SK-N-SH treated with all-trans-retinoic acid at 6 μM for 48 hours (cell line): ENCODE measurements at regions not wholly inside any gene's neighbourhood (a gene's known extent, or its start where the extent isn't known, plus 50 kb on each side); places are given as distances from the start of the nearest gene placed in this dataset.

ENCODE experiments used
- BACH2 ChIP-seq: fragments of 250-450 bp; sonication (Bioruptor Pico); IDR thresholded peaks from 2 replicates; pipeline ENCODE4 v1.9.0; 2021; ENCODE audit warnings: mild to moderate bottlenecking, borderline replicate concordance
- CSDC2 ChIP-seq: fragments of 250-450 bp; sonication (Bioruptor Pico); IDR thresholded peaks from 2 replicates; pipeline ENCODE4 v1.5.0; 2020; ENCODE audit warnings: mild to moderate bottlenecking, moderate library complexity
- ESRRG ChIP-seq: fragments of 250-450 bp; sonication (Bioruptor Pico); IDR thresholded peaks from 2 replicates; pipeline ENCODE4 v1.6.1; 2021; ENCODE audit warnings: mild to moderate bottlenecking
- ISL1 ChIP-seq: fragments of 250-450 bp; sonication (Bioruptor Pico); IDR thresholded peaks from 2 replicates; pipeline ENCODE4 v2.1.2; 2022; ENCODE audit warnings: mild to moderate bottlenecking, moderate library complexity
- PPARA ChIP-seq: fragments of 250-450 bp; sonication (Bioruptor Pico); IDR thresholded peaks from 2 replicates; pipeline ENCODE4 v1.5.0; 2020; ENCODE audit warnings: mild to moderate bottlenecking, borderline replicate concordance
- RARB ChIP-seq: fragments of 250-450 bp; sonication (Bioruptor Pico); IDR thresholded peaks from 2 replicates; pipeline ENCODE4 v1.8.0; 2021; ENCODE audit warnings: mild to moderate bottlenecking, moderate library complexity
- SNAI2 ChIP-seq: fragments of 250-450 bp; sonication (Bioruptor Pico); IDR thresholded peaks from 2 replicates; pipeline ENCODE4 v1.5.0; 2020; ENCODE audit warnings: mild to moderate bottlenecking, moderate library complexity
- TOX ChIP-seq: fragments of 250-450 bp; sonication (Bioruptor Pico); IDR thresholded peaks from 2 replicates; pipeline ENCODE4 v1.8.0; 2021; ENCODE audit warnings: mild to moderate bottlenecking, moderate library complexity, borderline replicate concordance
- ZFP30 ChIP-seq: fragments of 450-650 bp; formaldehyde crosslinking; IDR thresholded peaks from 2 replicates; pipeline ENCODE4 v1.5.0; 2022; ENCODE audit warnings: mild to moderate bottlenecking, moderate library complexity
- ZNF565 ChIP-seq: fragments of 450-650 bp; formaldehyde crosslinking; conservative IDR thresholded peaks from 2 replicates; pipeline ENCODE4 v1.5.0; 2020; ENCODE audit warnings: low read depth, mild to moderate bottlenecking, moderate library complexity
- ZNF70 ChIP-seq: fragments of 450-650 bp; formaldehyde crosslinking; IDR thresholded peaks from 2 replicates; pipeline ENCODE4 v1.5.0; 2020; ENCODE audit warnings: mild to moderate bottlenecking, moderate library complexity
- ZNF8 ChIP-seq: fragments of 450-650 bp; formaldehyde crosslinking; IDR thresholded peaks from 2 replicates; pipeline ENCODE4 v1.5.0; 2020; ENCODE audit warnings: mild to moderate bottlenecking, moderate library complexity
- TF ChIP-seq, protein P1 (sequence below): fragments of 250-450 bp; sonication (Bioruptor Pico); IDR thresholded peaks from 2 replicates; pipeline ENCODE4 v1.8.0; 2020; ENCODE audit warnings: mild to moderate bottlenecking, moderate library complexity, borderline replicate concordance
- TF ChIP-seq, protein P2 (sequence below): fragments of 250-450 bp; sonication (Bioruptor Pico); IDR thresholded peaks from 2 replicates; pipeline ENCODE4 v1.5.1; 2020; ENCODE audit warnings: low read depth, mild to moderate bottlenecking, moderate library complexity

DNA sequence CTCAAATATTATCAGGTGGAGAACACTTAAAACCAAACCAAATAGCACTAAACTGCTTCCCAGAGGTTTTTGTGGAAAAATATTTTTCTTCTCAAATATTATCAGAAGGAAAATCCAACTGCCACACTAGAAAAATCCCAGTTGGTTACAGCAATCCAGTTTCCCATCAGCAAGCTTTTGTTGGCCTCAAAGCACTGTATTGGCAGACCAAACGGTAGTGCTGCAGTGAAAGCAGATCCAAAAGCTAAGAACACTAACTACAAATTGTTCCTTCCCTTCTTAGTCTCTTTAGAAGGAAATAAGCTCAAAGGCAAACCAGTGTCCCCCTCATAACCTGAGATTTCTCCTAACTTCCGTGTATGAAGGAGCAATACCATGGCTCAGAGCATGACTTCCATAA is 105.3 kb downstream of the TRIM36 start:
- TF ChIP-seq ISL1 (CRISPR knock-in tag) (no peak), ZNF70 (CRISPR knock-in tag) (no peak), CSDC2 (CRISPR knock-in tag) (no peak), ESRRG (CRISPR knock-in tag) (no peak), ZFP30 (CRISPR knock-in tag) (no peak), RARB (CRISPR knock-in tag) (no peak), SNAI2 (no peak), PPARA (CRISPR knock-in tag) (no peak), ZNF8 (CRISPR knock-in tag) (no peak), TOX (CRISPR knock-in tag) (no peak), ZNF565 (no peak), BACH2 (CRISPR knock-in tag) (no peak)
- TF ChIP-seq, protein P1, sequence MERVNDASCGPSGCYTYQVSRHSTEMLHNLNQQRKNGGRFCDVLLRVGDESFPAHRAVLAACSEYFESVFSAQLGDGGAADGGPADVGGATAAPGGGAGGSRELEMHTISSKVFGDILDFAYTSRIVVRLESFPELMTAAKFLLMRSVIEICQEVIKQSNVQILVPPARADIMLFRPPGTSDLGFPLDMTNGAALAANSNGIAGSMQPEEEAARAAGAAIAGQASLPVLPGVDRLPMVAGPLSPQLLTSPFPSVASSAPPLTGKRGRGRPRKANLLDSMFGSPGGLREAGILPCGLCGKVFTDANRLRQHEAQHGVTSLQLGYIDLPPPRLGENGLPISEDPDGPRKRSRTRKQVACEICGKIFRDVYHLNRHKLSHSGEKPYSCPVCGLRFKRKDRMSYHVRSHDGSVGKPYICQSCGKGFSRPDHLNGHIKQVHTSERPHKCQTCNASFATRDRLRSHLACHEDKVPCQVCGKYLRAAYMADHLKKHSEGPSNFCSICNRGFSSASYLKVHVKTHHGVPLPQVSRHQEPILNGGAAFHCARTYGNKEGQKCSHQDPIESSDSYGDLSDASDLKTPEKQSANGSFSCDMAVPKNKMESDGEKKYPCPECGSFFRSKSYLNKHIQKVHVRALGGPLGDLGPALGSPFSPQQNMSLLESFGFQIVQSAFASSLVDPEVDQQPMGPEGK: no peak
- TF ChIP-seq, protein P2, sequence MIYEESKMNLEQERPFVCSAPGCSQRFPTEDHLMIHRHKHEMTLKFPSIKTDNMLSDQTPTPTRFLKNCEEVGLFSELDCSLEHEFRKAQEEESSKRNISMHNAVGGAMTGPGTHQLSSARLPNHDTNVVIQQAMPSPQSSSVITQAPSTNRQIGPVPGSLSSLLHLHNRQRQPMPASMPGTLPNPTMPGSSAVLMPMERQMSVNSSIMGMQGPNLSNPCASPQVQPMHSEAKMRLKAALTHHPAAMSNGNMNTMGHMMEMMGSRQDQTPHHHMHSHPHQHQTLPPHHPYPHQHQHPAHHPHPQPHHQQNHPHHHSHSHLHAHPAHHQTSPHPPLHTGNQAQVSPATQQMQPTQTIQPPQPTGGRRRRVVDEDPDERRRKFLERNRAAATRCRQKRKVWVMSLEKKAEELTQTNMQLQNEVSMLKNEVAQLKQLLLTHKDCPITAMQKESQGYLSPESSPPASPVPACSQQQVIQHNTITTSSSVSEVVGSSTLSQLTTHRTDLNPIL (CRISPR knock-in tag): no peak
